Body of pancreas (tissue), 4 donors: ENCODE measurements at regions not wholly inside any gene's neighbourhood (a gene's known extent, or its start where the extent isn't known, plus 50 kb on each side); places are given as distances from the start of the nearest gene placed in this dataset.

Experiments used
- ATAC-seq: fragments of 150-250 bp; one replicate; pipeline ENCODE4 v1.9.1; 2016
- DNase-seq, 4 donors: peaks; one replicate each; pipeline ENCODE4 v3.0.0-alpha.2; 2019
- H3K27ac ChIP-seq, 4 donors: fragments of 200-600 bp; sonication (generic); 1 replicate in 3 of 4; 2 replicates in 1 of 4; pipeline versions ENCODE4 v1.5.1 to v1.6.1; 2016 to 2019; ENCODE audit warnings: mild to moderate bottlenecking in 1 of 4, mixed read lengths in 1 of 4, moderate library complexity in 1 of 4
- H3K27me3 ChIP-seq, 2 donors: fragments of 200-600 bp; sonication (generic); one replicate each; pipeline ENCODE4 v1.6.0; 2016; ENCODE audit warnings: mild to moderate bottlenecking in 1 of 2
- H3K36me3 ChIP-seq, 2 donors: fragments of 200-600 bp; sonication (generic); replicated peaks in 1 of 2; 2 replicates each; pipeline ENCODE4 v1.5.1; 2016; ENCODE audit warnings: low read depth in 2 of 2; ENCODE audit not compliant: insufficient read depth in 1 of 2
- H3K4me1 ChIP-seq: fragments of 200-600 bp; sonication (generic); one replicate; pipeline ENCODE4 v1.6.0; 2016
- H3K4me3 ChIP-seq, 2 donors: fragments of 200-600 bp; sonication (generic); 1 replicate in 1 of 2; 2 replicates in 1 of 2; pipeline ENCODE4 v1.5.1; 2016 to 2019
- H3K9me3 ChIP-seq, 3 donors: fragments of 200-600 bp; sonication (generic); 1 replicate in 2 of 3; 2 replicates in 1 of 3; pipeline ENCODE4 v1.5.1; 2016
- POLR2A ChIP-seq, 3 donors: fragments of 450-650 bp; IDR thresholded peaks; one replicate each; pipeline ENCODE4 v1.6.1; 2016; ENCODE audit warnings: antibody characterized with exemption in 3 of 3, mild to moderate bottlenecking in 2 of 3
- WGBS, 2 donors: methylation state at CpG; one replicate each; pipeline ENCODE4 v1.1.5; 2017; 5-methylcytosine and 5-hydroxymethylcytosine counted together
- intact Hi-C: fragments of 100-400 bp; cut with DNase I; formaldehyde crosslinking; loops from one replicate; pipeline ENCODE4 v1.15.1; 2023
- TF ChIP-seq, protein P1 (sequence below), 7 experiments: fragments of 450-650 bp in 4 of 7; fragments of 200-600 bp in 3 of 7; sonication (generic) in 3 of 7; IDR thresholded peaks; one replicate each; pipeline ENCODE4 v1.5.1; 2016 to 2019; ENCODE audit warnings: antibody characterized with exemption in 7 of 7

DNA sequence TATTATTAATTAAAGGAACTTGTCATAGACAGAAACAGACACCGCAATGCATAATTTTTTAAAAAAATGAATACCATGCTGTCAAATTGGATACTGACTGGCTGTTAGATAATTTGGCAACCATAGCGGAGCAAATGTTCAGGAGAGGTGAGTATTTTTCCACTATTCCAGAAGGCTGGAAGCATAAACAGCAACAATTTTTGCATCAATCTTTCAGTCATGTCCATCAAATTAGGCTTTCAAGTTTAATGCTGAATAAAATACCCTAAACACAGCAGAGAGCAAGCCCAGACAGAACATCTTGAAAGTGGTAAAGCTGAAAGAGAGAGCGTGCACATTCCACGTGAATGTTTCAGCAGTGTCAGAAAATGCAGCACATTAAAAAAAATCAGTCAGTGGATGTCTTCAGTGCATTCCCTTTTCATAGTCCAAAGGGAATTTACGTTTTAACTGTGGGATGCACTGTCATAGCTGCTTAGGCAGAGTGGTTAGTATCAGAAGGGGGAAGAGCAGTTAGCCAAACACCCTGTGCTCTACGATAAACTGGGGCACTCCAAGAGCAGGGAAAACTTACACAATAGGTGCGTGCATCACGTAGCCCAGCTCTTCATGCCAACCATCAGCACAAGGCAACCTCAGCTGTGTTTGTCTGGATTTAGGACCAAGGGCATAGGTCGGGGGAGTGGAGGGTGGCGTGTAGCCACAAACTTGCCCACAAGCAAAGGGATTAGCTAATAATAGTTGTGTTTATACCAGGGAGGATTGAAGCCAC lies 116.2 kb upstream of the STMND1 start:
- WGBS, 2 donors: 72 to 83% methylated on average over 10 of the region's 10 CpGs
- ATAC-seq (no peak), DNase-seq (no peak)
- H3K27ac ChIP-seq: no peak overlapping the region
- intact Hi-C loops: no loop called here
- H3K27me3 ChIP-seq: no peaks in the 10 kb centered on the region
- no peaks in the 10 kb centered on the region for H3K9me3 ChIP-seq
- H3K4me3 ChIP-seq: no peak overlapping the region
- no peaks in the 10 kb centered on the region for H3K4me1 ChIP-seq
- H3K36me3 ChIP-seq: no peaks in the 10 kb centered on the region
- no peak for TF ChIP-seq POLR2A (IDR thresholded peaks at IDR 0.05)
- TF ChIP-seq, protein P1, sequence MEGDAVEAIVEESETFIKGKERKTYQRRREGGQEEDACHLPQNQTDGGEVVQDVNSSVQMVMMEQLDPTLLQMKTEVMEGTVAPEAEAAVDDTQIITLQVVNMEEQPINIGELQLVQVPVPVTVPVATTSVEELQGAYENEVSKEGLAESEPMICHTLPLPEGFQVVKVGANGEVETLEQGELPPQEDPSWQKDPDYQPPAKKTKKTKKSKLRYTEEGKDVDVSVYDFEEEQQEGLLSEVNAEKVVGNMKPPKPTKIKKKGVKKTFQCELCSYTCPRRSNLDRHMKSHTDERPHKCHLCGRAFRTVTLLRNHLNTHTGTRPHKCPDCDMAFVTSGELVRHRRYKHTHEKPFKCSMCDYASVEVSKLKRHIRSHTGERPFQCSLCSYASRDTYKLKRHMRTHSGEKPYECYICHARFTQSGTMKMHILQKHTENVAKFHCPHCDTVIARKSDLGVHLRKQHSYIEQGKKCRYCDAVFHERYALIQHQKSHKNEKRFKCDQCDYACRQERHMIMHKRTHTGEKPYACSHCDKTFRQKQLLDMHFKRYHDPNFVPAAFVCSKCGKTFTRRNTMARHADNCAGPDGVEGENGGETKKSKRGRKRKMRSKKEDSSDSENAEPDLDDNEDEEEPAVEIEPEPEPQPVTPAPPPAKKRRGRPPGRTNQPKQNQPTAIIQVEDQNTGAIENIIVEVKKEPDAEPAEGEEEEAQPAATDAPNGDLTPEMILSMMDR (IDR thresholded peaks at IDR 0.05): no peak

DNA sequence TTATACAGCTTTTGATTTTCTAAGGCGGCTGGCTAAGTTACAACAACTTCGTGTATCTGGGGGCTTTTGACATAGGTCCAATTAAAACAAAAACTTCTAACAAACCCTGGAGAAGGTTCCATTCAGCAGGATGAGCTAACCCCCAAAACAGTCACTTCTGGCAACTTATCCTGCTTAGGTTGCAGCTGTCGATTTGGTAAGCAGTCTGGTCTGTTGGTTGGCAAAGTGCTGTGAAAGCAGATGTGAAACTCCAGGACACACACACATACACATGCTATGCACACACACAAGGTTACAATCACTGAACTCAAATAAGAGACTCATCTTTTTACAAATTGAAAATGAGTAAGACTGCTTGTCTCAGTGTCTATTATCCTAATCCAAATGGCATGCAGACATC lies 119.0 kb upstream of the STMND1 start:
- Histone ChIP-seq H3K36me3 (no peaks in the 10 kb centered on the region), H3K27ac (no peak overlapping the region), H3K4me3 (no peak overlapping the region), H3K4me1 (no peaks in the 10 kb centered on the region), H3K9me3 (no peaks in the 10 kb centered on the region), H3K27me3 (no peaks in the 10 kb centered on the region)
- intact Hi-C loops: no loop called here
- no peak for DNase-seq
- ATAC-seq: no peak
- TF ChIP-seq, protein P1 (IDR thresholded peaks at IDR 0.05): no peak
- no peak for TF ChIP-seq POLR2A (IDR thresholded peaks at IDR 0.05)
- WGBS, 2 donors: 67 to 69% methylated on average over 3 of the region's 3 CpGs

DNA sequence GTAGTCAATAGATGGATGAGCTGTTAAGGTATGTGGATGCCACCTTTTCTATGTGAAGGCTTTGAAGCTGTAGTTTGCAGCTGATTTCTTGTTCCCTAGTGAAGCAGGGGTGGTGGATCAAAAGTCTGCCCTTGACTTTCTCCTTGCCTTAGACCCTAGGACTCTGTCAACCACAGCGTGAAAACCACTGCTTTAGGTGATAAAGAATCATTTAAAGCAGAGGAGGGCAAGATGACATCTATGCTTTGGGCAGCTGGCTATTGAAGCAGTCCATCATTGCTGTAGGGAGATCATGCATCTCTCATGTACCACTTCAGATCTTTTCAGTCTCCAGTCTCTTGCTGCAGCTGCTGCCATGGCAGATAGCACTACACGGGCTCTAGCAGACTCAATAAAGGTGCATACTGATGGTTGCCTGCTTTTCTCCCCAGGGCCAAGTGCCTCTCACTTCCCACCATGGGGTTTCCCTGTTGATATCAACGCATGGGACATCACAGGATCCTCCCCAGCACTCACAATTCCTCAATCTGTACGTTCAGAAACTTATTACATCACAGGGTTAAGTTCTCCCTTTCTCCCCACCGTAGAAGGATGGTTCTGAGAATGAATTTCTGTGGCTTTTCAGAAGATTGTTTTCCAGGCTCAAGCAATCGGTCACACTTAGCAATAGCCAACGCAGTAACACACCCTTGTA lies 122.0 kb upstream of the STMND1 start:
- Histone ChIP-seq H3K27me3 (no peaks in the 10 kb centered on the region), H3K4me1 (no peaks in the 10 kb centered on the region), H3K36me3 (no peaks in the 10 kb centered on the region), H3K4me3 (no peak overlapping the region), H3K27ac (no peak overlapping the region), H3K9me3 (no peaks in the 10 kb centered on the region)
- TF ChIP-seq POLR2A (IDR thresholded peaks at IDR 0.05): no peak
- TF ChIP-seq, protein P1 (IDR thresholded peaks at IDR 0.05): no peak
- intact Hi-C loops: no loop called here
- DNase-seq: no peak
- ATAC-seq: no peak
- WGBS, 2 donors: 76 to 84% methylated on average over 7 of the region's 7 CpGs

- H3K4me1 ChIP-seq: no peaks in the 10 kb centered on the region
- no peak for TF ChIP-seq POLR2A (IDR thresholded peaks at IDR 0.05)
- TF ChIP-seq, protein P1 (IDR thresholded peaks at IDR 0.05): no peak
- H3K36me3 ChIP-seq: no peaks in the 10 kb centered on the region
- H3K4me3 ChIP-seq: no peak overlapping the region
- no peaks in the 10 kb centered on the region for H3K9me3 ChIP-seq
- intact Hi-C loops: no loop called here
- ATAC-seq: no peak
- no peak for DNase-seq
- H3K27ac ChIP-seq: no peak overlapping the region
- no peaks in the 10 kb centered on the region for H3K27me3 ChIP-seq
Observed at GRCh38 chr6:16978686-16979085, 123.2 kb upstream of the STMND1 start.
